Erythroblast (primary cell): ENCODE measurements at regions not wholly inside any gene's neighbourhood (a gene's known extent, or its start where the extent isn't known, plus 50 kb on each side); places are given as distances from the start of the nearest gene placed in this dataset.
"Not testable (repeated sequence)": the region's sequence is repeated elsewhere in the genome, so short reads cannot be mapped to it uniquely, and the experiment has no call there.

Experiments
- DNase-seq, 2 experiments: peaks; one replicate each; lab custom pipeline; 2025; lab: John Stamatoyannopoulos, UW
- GATA1 ChIP-seq: IDR thresholded peaks from 2 replicates; pipeline ENCODE4 v1.6.1; 2011; ENCODE audit warnings: low read depth, mild to moderate bottlenecking, control low read depth, low read length, moderate library complexity
- POLR2A ChIP-seq: IDR thresholded peaks from 2 replicates; pipeline ENCODE4 v1.6.1; 2011; ENCODE audit warnings: mild to moderate bottlenecking, low read length

- TF ChIP-seq POLR2A (no peak), GATA1 (no peak)
- no peak for DNase-seq
Observed at GRCh38 chrX:34279866-34280560, 147.9 kb upstream of the FAM47A start.

GRCh38 chrX:34275699-34276098 lies 143.6 kb upstream of the FAM47A start:
- TF ChIP-seq GATA1 (no peak), POLR2A (no peak)
- no peak for DNase-seq

DNA sequence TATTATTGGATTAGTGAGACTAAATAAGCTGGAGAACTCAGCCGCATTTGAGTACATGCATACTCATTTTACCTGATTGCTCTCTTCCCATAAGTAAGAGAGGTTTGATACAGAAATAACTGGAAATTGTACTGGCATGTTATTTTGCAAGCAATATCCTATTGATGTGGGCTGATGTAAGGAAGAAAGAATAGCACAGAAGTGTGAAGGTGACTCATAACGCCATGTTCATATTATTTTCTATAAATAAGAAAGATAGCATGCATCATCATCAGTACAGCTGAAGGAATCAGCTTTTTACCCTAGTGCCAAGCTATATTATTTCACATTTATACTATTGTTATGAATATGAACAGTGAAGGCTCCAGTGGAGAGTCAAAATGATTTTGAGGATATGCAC lies 138.3 kb upstream of the FAM47A start:
- DNase-seq: no peak
- TF ChIP-seq GATA1: no peak
- TF ChIP-seq POLR2A: no peak

DNA sequence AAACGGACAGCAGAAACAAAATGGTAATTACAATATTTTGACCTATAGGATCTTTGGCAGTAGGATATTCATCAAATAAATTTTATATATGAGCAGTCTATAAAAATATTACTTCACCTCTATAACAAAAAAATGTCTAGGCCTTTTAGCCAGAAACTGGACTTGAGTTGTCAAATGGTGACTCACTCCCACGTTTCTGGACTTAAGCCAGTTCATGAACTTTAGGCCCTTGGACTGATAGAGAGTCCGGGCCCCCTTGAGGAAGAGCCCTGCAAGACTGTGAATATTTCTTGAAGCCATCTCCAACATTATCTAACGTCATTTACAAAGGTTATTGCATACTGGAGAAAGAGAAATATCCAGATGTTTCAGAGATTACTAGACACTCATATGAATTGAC lies 106.8 kb upstream of the FAM47A start:
- no peak for DNase-seq
- TF ChIP-seq GATA1 (no peak), POLR2A (no peak)

- not testable (repeated sequence) for DNase-seq
Observed at GRCh38 chrX:34230156-34230555, 98.0 kb upstream of the FAM47A start.

DNA sequence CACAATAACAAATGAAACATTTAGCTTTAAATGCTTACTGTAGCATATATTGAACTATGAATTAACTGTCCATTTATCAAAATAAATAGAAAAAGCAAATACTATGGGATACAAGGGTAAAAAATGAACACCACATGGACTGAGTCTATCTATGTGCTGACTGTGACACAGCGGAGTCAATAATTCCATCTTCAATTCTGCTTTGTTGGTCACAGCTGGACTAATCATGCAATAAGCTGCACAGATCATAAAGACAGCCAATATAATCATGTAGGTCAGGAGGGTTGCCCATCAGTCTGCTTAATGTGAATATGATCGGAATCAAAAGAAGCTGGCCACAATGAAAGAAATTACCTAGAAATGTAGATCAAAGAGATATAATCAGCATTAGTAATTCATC lies 95.7 kb upstream of the FAM47A start:
- TF ChIP-seq GATA1 (no peak), POLR2A (no peak)

GRCh38 chrX:34223574-34223973 lies 91.5 kb upstream of the FAM47A start:
- DNase-seq: no peak
- no peak for TF ChIP-seq POLR2A
- no peak for TF ChIP-seq GATA1

More for the DNA sequence above, 95.7 kb upstream of the FAM47A start:
- DNase-seq: no peak

- no peak for DNase-seq
- no peak for TF ChIP-seq GATA1
Observed at GRCh38 chrX:34218063-34218462, 85.9 kb upstream of the FAM47A start.

DNA sequence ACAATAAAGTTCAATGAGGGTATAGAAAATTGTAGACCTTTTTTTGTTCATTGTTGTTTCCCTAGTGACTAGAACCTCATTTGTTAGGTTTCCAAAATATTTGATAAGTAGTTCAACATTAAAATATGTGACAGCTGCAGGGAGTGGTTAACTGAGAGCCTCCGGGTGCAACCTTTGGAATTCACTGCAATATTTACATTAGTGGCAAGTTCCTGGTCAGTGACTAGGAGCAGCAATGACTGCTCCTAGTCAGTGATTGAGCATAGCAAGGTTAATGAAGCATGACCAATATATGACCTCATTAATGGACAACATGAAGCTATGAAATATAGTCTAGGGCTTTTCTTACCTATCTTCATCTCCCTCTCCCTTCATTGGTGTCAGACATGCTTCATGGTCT lies 65.8 kb upstream of the FAM47A start:
- no peak for DNase-seq
- TF ChIP-seq POLR2A: no peak
- TF ChIP-seq GATA1: no peak
